ENCODE measurements at regions not wholly inside any gene's neighbourhood (a gene's known extent, or its start where the extent isn't known, plus 50 kb on each side); places are given as distances from the start of the nearest gene placed in this dataset.

GRCh38 chr17:77439189-77440018, 298.6 kb downstream of the SEC14L1 start:
- Histone ChIP-seq H3K27me3 (no peaks in the 10 kb centered on the region), H3K4me3 (no peak overlapping the region), H3K36me3 (no peaks in the 10 kb centered on the region), H3K4me1 (peaks cover 21 to 100% (median 82%) of the 10 kb centered on the region in 12 donors), H3K9me3 (no peaks in the 10 kb centered on the region), H3K27ac (peak overlapping the region in 11 of 12 donors; percentile 1 to 91 (median 55))
- TF ChIP-seq, protein P1, sequence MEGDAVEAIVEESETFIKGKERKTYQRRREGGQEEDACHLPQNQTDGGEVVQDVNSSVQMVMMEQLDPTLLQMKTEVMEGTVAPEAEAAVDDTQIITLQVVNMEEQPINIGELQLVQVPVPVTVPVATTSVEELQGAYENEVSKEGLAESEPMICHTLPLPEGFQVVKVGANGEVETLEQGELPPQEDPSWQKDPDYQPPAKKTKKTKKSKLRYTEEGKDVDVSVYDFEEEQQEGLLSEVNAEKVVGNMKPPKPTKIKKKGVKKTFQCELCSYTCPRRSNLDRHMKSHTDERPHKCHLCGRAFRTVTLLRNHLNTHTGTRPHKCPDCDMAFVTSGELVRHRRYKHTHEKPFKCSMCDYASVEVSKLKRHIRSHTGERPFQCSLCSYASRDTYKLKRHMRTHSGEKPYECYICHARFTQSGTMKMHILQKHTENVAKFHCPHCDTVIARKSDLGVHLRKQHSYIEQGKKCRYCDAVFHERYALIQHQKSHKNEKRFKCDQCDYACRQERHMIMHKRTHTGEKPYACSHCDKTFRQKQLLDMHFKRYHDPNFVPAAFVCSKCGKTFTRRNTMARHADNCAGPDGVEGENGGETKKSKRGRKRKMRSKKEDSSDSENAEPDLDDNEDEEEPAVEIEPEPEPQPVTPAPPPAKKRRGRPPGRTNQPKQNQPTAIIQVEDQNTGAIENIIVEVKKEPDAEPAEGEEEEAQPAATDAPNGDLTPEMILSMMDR (IDR thresholded peaks at IDR 0.05), result no peak
- TF ChIP-seq POLR2A (IDR thresholded peaks at IDR 0.05), result no peak
- ATAC-seq, result no peak
- intact Hi-C loops (cut with DNase I), result no loop called here
- no peak for DNase-seq
- 42 to 69% (median 49%) methylated on average over 12 to 15 of the region's 15 CpGs for WGBS, 4 donors

GRCh38 chr17:77440560-77440981, 299.8 kb downstream of the SEC14L1 start:
- Histone ChIP-seq H3K36me3 (no peaks in the 10 kb centered on the region), H3K4me1 (peaks cover 17 to 100% (median 82%) of the 10 kb centered on the region in 12 donors), H3K9me3 (no peaks in the 10 kb centered on the region), H3K4me3 (peak overlapping the region in 1 of 12 donors; percentile 5), H3K27ac (peak overlapping the region in 11 of 12 donors; percentile 33 to 91 (median 61)), H3K27me3 (no peaks in the 10 kb centered on the region)
- intact Hi-C loops (cut with DNase I), result no loop called here
- 45 to 65% (median 60%) methylated on average over 12 of the region's 12 CpGs for WGBS, 4 donors
- DNase-seq (peak in 1 of 5 donors; percentile 41), ATAC-seq (peak in 1 of 4 donors; percentile 10)
- TF ChIP-seq, protein P1 (IDR thresholded peaks at IDR 0.05), result no peak
- TF ChIP-seq POLR2A (IDR thresholded peaks at IDR 0.05), result no peak

DNA sequence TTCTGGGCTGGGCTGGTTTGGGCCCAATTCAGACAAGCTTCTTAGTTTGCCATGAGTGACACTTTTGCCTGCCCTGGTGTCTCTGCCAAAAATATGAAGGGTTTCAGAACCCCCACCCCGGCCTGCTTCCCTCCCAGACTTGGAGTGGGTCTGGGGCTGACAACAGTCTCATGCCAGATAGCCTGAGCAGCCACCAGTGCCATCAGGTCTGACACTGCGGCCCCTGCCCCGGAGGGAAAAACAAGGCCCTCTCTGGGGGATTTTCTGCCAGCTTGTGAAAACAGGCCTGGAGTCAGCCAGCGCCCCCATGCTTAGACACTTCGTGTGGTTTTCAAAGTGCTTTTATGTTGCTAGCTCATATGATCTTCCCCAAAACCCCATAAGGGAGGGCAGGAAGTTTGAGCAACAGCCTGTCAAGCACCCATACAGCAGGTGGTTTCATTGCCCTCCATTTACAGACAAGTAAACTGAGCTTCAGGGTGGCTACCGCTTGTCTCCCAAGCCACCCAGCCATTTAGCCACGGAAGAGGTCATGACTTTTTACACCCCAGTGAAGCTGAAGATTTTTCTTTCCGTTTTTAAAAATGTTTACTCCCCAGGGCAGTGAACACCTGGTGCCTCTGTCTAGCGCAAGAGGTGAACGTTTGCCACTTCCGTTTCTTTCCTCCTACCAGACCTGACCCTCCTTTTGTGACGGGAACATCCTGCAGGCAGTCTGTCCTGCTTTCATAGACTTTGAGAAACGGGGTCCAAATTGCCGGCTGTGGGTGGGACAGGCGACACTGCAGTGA, 300.6 kb downstream of the SEC14L1 start:
- H3K4me1 ChIP-seq, result peaks cover 13 to 100% (median 82%) of the 10 kb centered on the region in 12 donors
- TF ChIP-seq, protein P1 (IDR thresholded peaks at IDR 0.05), result no peak
- no peak for TF ChIP-seq POLR2A (IDR thresholded peaks at IDR 0.05)
- intact Hi-C loops (cut with DNase I), result no loop called here
- DNase-seq (peak in 1 of 5 donors; percentile 29), ATAC-seq (no peak)
- H3K36me3 ChIP-seq, result no peaks in the 10 kb centered on the region
- H3K4me3 ChIP-seq, result peak overlapping the region in 1 of 12 donors; percentile 10
- WGBS, 4 donors, result 72 to 78% (median 73%) methylated on average over 12 to 15 of the region's 15 CpGs
- H3K27me3 ChIP-seq, result no peaks in the 10 kb centered on the region
- H3K27ac ChIP-seq, result peak overlapping the region in 11 of 12 donors; percentile 16 to 91 (median 61)
- no peaks in the 10 kb centered on the region for H3K9me3 ChIP-seq

DNA sequence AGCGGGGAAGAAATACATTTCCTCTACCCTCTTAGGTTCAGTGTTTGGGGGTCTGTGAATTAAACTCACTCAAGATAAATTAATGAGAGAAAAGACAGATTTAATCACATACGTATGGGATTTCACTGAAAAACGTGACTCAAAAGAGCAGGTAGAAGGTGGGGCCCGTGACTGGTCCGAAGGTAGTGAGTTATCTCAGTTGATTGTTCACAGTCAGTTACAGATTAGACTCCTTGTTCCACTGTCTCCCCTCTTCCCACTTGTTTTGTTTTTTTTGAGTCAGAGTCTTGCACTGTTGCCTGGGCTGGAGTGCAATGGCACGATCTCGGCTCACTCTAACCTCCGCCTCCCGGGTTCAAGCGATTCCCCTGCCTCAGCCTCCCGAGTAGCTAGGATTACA, 301.2 kb downstream of the SEC14L1 start:
- TF ChIP-seq, protein P1 (IDR thresholded peaks at IDR 0.05), result no peak
- no peak for TF ChIP-seq POLR2A (IDR thresholded peaks at IDR 0.05)
- Histone ChIP-seq H3K9me3 (no peaks in the 10 kb centered on the region), H3K27me3 (no peaks in the 10 kb centered on the region), H3K27ac (peak overlapping the region in 2 of 12 donors; percentile 26 to 91), H3K4me3 (peak overlapping the region in 1 of 12 donors; percentile 10), H3K4me1 (peaks cover 7 to 100% (median 79%) of the 10 kb centered on the region in 12 donors), H3K36me3 (no peaks in the 10 kb centered on the region)
- DNase-seq (no peak), ATAC-seq (no peak)
- intact Hi-C loops (cut with DNase I), result no loop called here
- WGBS, 4 donors, result 92 to 97% (median 95%) methylated on average over 11 of the region's 11 CpGs
